ENCODE measurements at regions not wholly inside any gene's neighbourhood (a gene's known extent, or its start where the extent isn't known, plus 50 kb on each side); places are given as distances from the start of the nearest gene placed in this dataset.
"Not testable (repeated sequence)": the region's sequence is repeated elsewhere in the genome, so short reads cannot be mapped to it uniquely, and the experiment has no call there.

GRCh38 chr11:48649064-48649463 is 160.5 kb downstream of the OR4A47 start:
- not testable (repeated sequence) for H3K4me1 Mint-ChIP-seq; DNase-seq (ENCODE audit: low spot score in 2 of 2, unreplicated experiment in 2 of 2); H3K27me3 Mint-ChIP-seq (ENCODE audit: low read depth); H3K27ac Mint-ChIP-seq; H3K4me3 Mint-ChIP-seq; H3K36me3 Mint-ChIP-seq
- H3K9me3 Mint-ChIP-seq: peaks cover 63% of the 10 kb centered on the region

DNA sequence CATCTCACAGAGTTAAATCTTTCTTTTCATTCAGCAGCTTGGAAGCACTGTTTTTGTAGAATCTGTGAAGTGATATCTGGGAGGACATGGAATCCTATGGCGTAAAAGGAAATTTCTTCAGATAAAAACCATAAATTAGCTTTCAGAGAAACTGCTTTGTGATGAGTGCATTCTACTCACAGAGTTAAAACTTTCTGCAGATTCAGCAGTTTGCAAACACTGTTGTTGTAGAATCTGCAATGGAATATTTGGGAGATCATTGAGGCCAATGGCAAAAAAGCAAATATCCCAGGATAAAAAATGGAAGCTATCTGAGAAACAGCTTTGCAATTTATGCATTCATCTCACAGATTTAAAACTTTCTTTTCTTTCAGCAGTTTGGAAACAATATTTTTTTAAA is 180.6 kb downstream of the OR4A47 start:
- Mint-ChIP-seq H3K27me3 (ENCODE audit: low read depth) (no peaks in the 10 kb centered on the region), H3K9me3 (peaks cover 45% of the 10 kb centered on the region), H3K4me1 (no peaks in the 10 kb centered on the region), H3K36me3 (no peaks in the 10 kb centered on the region), H3K27ac (no peak overlapping the region), H3K4me3 (no peak overlapping the region)
- no peak for DNase-seq (ENCODE audit: low spot score in 2 of 2, unreplicated experiment in 2 of 2)
- TF ChIP-seq, protein P1, sequence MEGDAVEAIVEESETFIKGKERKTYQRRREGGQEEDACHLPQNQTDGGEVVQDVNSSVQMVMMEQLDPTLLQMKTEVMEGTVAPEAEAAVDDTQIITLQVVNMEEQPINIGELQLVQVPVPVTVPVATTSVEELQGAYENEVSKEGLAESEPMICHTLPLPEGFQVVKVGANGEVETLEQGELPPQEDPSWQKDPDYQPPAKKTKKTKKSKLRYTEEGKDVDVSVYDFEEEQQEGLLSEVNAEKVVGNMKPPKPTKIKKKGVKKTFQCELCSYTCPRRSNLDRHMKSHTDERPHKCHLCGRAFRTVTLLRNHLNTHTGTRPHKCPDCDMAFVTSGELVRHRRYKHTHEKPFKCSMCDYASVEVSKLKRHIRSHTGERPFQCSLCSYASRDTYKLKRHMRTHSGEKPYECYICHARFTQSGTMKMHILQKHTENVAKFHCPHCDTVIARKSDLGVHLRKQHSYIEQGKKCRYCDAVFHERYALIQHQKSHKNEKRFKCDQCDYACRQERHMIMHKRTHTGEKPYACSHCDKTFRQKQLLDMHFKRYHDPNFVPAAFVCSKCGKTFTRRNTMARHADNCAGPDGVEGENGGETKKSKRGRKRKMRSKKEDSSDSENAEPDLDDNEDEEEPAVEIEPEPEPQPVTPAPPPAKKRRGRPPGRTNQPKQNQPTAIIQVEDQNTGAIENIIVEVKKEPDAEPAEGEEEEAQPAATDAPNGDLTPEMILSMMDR (IDR thresholded peaks at IDR 0.05; ENCODE audit: unreplicated experiment): no peak

DNA sequence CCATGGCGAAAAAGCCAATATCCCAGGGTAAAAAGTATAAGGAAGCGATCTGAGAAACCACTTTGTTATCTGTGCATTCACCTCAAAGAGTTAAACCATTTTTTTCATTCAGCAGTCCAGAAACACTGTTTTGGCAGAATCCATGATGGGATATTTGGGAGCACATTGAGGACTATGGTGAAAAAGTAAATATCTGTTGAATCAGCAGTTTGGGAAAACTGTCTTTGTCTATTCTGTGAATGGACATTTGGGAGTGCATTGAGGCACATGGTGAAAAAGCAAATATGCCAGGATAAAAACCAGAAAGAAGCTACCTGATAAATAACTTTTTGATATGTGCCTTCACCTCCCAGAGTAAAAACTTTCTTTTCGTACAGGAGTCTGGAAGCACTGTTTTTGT is 187.4 kb downstream of the OR4A47 start:
- no peak for DNase-seq (ENCODE audit: low spot score in 2 of 2, unreplicated experiment in 2 of 2)
- Mint-ChIP-seq H3K4me1 (no peaks in the 10 kb centered on the region), H3K4me3 (no peak overlapping the region), H3K9me3 (peaks cover 57% of the 10 kb centered on the region), H3K27ac (no peak overlapping the region), H3K27me3 (ENCODE audit: low read depth) (no peaks in the 10 kb centered on the region), H3K36me3 (peaks cover 2% of the 10 kb centered on the region)
- TF ChIP-seq, protein P1 (IDR thresholded peaks at IDR 0.05; ENCODE audit: unreplicated experiment): no peak

DNA sequence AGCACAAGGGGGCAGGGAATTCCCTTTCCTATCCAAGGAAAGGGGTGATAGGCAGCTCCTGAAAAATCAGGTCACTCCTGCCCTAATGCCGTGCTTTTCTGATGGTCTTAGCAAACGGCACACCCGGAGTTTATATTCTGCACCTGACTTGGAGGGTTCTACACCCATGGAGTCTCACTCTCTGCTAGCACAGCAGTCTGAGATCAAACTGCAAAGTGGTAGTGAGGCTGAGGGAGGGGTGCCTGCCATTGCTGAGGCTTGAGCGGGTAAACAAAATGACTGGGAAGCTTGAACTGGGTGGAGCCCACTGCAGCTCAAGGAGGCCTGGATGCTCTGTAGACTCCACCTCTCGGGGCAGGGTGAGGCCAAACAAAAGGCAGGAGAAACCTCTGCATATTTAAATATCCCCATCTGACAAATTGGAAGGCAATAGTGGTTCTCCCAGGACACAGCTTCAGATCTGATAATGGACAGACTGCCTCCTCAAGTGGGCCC is 194.7 kb downstream of the OR4A47 start:
- no peaks in the 10 kb centered on the region for H3K4me1 Mint-ChIP-seq
- TF ChIP-seq, protein P1 (IDR thresholded peaks at IDR 0.05; ENCODE audit: unreplicated experiment): no peak
- no peaks in the 10 kb centered on the region for H3K27me3 Mint-ChIP-seq (ENCODE audit: low read depth)
- H3K27ac Mint-ChIP-seq: no peak overlapping the region
- H3K4me3 Mint-ChIP-seq: no peak overlapping the region
- H3K9me3 Mint-ChIP-seq: peaks cover 64% of the 10 kb centered on the region
- no peak for DNase-seq (ENCODE audit: low spot score in 2 of 2, unreplicated experiment in 2 of 2)
- H3K36me3 Mint-ChIP-seq: peaks cover 2% of the 10 kb centered on the region

- H3K4me3 Mint-ChIP-seq; H3K4me1 Mint-ChIP-seq; H3K27me3 Mint-ChIP-seq (ENCODE audit: low read depth); DNase-seq (ENCODE audit: low spot score in 2 of 2, unreplicated experiment in 2 of 2); H3K36me3 Mint-ChIP-seq; H3K27ac Mint-ChIP-seq: not testable (repeated sequence)
- H3K9me3 Mint-ChIP-seq: peaks cover 50% of the 10 kb centered on the region
Measured at GRCh38 chr11:48729503-48729902, 240.9 kb downstream of the OR4A47 start.

DNA sequence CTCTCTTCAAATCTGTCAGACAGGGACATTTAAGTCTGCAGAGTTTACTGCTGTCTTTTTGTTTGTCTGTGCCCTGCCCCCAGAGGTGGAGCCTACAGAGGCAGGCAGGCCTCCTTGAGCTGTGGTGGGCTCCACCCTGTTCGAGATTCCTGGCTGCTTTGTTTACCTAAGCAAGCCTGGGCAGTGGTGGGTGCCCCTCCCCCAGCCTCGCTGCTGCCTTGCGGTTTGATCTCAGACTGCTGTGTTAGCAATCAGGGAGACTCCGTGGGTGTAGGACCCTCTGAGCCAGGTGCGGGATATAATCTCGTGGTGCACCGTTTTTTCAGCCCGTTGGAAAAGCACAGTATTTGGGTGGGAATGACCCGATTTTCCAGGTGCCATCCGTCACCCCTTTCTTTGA is 233.6 kb downstream of the TRIM51G start:
- not testable (repeated sequence) for H3K27me3 Mint-ChIP-seq (ENCODE audit: low read depth); H3K4me1 Mint-ChIP-seq; H3K27ac Mint-ChIP-seq; H3K36me3 Mint-ChIP-seq; DNase-seq (ENCODE audit: low spot score in 2 of 2, unreplicated experiment in 2 of 2); H3K4me3 Mint-ChIP-seq
- H3K9me3 Mint-ChIP-seq: peaks cover 28% of the 10 kb centered on the region

All from mesothelial cell of epicardium (in vitro differentiated cells).